ENCODE measurements at regions not wholly inside any gene's neighbourhood (a gene's known extent, or its start where the extent isn't known, plus 50 kb on each side); places are given as distances from the start of the nearest gene placed in this dataset.

DNA sequence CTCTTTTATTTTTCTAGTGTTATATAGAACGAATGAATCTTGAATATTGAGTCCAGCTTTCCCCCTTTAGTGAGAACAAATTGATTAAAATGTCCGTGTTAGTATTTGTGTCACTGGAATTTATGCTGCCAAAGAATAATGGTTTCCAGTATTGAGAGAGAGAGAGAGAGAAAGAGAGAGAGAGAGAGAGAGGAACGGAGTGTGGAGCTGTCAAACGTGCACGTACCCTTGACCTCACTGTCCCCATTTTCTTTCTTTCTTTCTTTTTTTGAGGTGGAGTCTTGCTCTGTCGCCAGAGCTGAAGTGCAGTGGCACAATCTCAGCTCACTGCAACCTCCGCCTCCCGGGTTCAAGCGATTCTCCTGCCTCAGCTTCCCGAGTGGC, 70.9 kb upstream of the GREM2 start (continued):
- TF ChIP-seq ELF4 (CRISPR knock-in tag; IDR thresholded peaks at IDR 0.05; ENCODE audit: low read depth) (no peak), TEAD1 (CRISPR knock-in tag; IDR thresholded peaks at IDR 0.05) (no peak)
- TF ChIP-seq, protein P1, sequence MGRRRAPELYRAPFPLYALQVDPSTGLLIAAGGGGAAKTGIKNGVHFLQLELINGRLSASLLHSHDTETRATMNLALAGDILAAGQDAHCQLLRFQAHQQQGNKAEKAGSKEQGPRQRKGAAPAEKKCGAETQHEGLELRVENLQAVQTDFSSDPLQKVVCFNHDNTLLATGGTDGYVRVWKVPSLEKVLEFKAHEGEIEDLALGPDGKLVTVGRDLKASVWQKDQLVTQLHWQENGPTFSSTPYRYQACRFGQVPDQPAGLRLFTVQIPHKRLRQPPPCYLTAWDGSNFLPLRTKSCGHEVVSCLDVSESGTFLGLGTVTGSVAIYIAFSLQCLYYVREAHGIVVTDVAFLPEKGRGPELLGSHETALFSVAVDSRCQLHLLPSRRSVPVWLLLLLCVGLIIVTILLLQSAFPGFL (CRISPR knock-in tag; IDR thresholded peaks at IDR 0.05; ENCODE audit: borderline replicate concordance), result no peak

DNA sequence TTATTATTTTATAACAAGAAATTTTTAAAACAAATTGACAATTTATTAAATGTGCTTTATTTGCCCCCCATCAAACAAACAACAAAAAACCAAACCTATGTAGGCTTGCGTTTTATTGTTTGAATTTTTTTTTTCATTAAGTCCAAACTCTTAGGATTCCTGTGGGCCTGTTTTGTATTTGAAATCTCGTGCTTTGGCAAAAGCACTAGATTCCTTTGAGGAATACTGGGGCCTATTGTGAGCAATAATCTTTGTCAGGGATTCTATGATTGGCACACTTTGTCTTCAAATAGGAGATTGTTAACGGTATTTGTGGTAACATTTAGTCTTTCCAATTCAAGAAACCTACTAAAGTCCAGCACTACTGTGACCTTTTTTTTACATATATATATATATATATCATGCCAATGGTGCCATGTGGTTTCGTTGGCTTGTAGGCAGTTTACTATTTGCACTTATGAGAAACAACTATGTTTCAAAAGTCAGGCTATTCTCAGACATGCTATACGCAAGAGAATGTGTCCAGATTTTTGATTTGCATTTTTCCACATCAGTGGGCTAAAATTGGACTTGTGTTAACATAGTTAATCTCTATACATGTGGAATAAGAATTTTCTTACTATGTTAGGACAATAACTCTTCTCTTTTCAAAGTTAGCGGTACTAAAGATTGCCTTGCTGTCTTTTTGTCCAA, 70.4 kb upstream of the GREM2 start:
- TF ChIP-seq ZNF416 (CRISPR knock-in tag; IDR thresholded peaks at IDR 0.05) (no peak), IRF2 (CRISPR knock-in tag; IDR thresholded peaks at IDR 0.05; ENCODE audit: borderline replicate concordance, low read depth) (no peak), TCF7 (CRISPR knock-in tag; IDR thresholded peaks at IDR 0.05; ENCODE audit: low read depth) (no peak), KAT7 (CRISPR knock-in tag; IDR thresholded peaks at IDR 0.05; ENCODE audit: borderline replicate concordance) (no peak), ZNF121 (CRISPR knock-in tag; IDR thresholded peaks at IDR 0.05) (no peak), NR2C2 (CRISPR knock-in tag; IDR thresholded peaks at IDR 0.05) (no peak), JAZF1 (CRISPR knock-in tag; IDR thresholded peaks at IDR 0.05) (no peak), NR1H2 (CRISPR knock-in tag; IDR thresholded peaks at IDR 0.05) (no peak), SP1 (CRISPR knock-in tag; conservative IDR thresholded peaks at IDR 0.05) (no peak), JUN (CRISPR knock-in tag; IDR thresholded peaks at IDR 0.05) (no peak), CBFB (CRISPR knock-in tag; IDR thresholded peaks at IDR 0.05; ENCODE audit: low read depth) (no peak)
- TF ChIP-seq, protein P2, sequence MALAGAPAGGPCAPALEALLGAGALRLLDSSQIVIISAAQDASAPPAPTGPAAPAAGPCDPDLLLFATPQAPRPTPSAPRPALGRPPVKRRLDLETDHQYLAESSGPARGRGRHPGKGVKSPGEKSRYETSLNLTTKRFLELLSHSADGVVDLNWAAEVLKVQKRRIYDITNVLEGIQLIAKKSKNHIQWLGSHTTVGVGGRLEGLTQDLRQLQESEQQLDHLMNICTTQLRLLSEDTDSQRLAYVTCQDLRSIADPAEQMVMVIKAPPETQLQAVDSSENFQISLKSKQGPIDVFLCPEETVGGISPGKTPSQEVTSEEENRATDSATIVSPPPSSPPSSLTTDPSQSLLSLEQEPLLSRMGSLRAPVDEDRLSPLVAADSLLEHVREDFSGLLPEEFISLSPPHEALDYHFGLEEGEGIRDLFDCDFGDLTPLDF (CRISPR knock-in tag; IDR thresholded peaks at IDR 0.05), result no peak
- TF ChIP-seq, protein P3, sequence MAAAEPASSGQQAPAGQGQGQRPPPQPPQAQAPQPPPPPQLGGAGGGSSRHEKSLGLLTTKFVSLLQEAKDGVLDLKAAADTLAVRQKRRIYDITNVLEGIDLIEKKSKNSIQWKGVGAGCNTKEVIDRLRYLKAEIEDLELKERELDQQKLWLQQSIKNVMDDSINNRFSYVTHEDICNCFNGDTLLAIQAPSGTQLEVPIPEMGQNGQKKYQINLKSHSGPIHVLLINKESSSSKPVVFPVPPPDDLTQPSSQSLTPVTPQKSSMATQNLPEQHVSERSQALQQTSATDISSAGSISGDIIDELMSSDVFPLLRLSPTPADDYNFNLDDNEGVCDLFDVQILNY (CRISPR knock-in tag; IDR thresholded peaks at IDR 0.05), result no peak
- TF ChIP-seq, protein P4, sequence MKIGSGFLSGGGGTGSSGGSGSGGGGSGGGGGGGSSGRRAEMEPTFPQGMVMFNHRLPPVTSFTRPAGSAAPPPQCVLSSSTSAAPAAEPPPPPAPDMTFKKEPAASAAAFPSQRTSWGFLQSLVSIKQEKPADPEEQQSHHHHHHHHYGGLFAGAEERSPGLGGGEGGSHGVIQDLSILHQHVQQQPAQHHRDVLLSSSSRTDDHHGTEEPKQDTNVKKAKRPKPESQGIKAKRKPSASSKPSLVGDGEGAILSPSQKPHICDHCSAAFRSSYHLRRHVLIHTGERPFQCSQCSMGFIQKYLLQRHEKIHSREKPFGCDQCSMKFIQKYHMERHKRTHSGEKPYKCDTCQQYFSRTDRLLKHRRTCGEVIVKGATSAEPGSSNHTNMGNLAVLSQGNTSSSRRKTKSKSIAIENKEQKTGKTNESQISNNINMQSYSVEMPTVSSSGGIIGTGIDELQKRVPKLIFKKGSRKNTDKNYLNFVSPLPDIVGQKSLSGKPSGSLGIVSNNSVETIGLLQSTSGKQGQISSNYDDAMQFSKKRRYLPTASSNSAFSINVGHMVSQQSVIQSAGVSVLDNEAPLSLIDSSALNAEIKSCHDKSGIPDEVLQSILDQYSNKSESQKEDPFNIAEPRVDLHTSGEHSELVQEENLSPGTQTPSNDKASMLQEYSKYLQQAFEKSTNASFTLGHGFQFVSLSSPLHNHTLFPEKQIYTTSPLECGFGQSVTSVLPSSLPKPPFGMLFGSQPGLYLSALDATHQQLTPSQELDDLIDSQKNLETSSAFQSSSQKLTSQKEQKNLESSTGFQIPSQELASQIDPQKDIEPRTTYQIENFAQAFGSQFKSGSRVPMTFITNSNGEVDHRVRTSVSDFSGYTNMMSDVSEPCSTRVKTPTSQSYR (CRISPR knock-in tag; IDR thresholded peaks at IDR 0.05), result no peak
- TF ChIP-seq, protein P5, sequence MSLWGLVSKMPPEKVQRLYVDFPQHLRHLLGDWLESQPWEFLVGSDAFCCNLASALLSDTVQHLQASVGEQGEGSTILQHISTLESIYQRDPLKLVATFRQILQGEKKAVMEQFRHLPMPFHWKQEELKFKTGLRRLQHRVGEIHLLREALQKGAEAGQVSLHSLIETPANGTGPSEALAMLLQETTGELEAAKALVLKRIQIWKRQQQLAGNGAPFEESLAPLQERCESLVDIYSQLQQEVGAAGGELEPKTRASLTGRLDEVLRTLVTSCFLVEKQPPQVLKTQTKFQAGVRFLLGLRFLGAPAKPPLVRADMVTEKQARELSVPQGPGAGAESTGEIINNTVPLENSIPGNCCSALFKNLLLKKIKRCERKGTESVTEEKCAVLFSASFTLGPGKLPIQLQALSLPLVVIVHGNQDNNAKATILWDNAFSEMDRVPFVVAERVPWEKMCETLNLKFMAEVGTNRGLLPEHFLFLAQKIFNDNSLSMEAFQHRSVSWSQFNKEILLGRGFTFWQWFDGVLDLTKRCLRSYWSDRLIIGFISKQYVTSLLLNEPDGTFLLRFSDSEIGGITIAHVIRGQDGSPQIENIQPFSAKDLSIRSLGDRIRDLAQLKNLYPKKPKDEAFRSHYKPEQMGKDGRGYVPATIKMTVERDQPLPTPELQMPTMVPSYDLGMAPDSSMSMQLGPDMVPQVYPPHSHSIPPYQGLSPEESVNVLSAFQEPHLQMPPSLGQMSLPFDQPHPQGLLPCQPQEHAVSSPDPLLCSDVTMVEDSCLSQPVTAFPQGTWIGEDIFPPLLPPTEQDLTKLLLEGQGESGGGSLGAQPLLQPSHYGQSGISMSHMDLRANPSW (CRISPR knock-in tag; conservative IDR thresholded peaks at IDR 0.05; ENCODE audit: low read depth), result no peak
- TF ChIP-seq, protein P6, sequence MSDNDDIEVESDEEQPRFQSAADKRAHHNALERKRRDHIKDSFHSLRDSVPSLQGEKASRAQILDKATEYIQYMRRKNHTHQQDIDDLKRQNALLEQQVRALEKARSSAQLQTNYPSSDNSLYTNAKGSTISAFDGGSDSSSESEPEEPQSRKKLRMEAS (CRISPR knock-in tag; IDR thresholded peaks at IDR 0.05), result no peak
- TF ChIP-seq, protein P7, sequence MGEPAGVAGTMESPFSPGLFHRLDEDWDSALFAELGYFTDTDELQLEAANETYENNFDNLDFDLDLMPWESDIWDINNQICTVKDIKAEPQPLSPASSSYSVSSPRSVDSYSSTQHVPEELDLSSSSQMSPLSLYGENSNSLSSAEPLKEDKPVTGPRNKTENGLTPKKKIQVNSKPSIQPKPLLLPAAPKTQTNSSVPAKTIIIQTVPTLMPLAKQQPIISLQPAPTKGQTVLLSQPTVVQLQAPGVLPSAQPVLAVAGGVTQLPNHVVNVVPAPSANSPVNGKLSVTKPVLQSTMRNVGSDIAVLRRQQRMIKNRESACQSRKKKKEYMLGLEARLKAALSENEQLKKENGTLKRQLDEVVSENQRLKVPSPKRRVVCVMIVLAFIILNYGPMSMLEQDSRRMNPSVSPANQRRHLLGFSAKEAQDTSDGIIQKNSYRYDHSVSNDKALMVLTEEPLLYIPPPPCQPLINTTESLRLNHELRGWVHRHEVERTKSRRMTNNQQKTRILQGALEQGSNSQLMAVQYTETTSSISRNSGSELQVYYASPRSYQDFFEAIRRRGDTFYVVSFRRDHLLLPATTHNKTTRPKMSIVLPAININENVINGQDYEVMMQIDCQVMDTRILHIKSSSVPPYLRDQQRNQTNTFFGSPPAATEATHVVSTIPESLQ (CRISPR knock-in tag; IDR thresholded peaks at IDR 0.05), result no peak
- TF ChIP-seq, protein P8, sequence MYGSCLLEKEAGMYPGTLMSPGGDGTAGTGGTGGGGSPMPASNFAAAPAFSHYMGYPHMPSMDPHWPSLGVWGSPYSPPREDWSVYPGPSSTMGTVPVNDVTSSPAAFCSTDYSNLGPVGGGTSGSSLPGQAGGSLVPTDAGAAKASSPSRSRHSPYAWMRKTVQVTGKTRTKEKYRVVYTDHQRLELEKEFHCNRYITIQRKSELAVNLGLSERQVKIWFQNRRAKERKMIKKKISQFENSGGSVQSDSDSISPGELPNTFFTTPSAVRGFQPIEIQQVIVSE (CRISPR knock-in tag; IDR thresholded peaks at IDR 0.05; ENCODE audit: borderline replicate concordance), result no peak
- peaks cover 13% of the 10 kb centered on the region; the same call in 1 of the 2 replicates for H3K9me3 Mint-ChIP-seq
- no peak for ATAC-seq

More for the DNA sequence above, 70.4 kb upstream of the GREM2 start:
- Mint-ChIP-seq H3K4me1 (no peaks in the 10 kb centered on the region), H3K36me3 (no peaks in the 10 kb centered on the region), H3K4me3 (no peak overlapping the region), H3K27ac (no peak overlapping the region), H3K27me3 (ENCODE audit: low read depth) (no peaks in the 10 kb centered on the region)
- ChIA-PET CTCF (interaction anchor here (1.0 kb wide), 1 partner anchor 71 kb away, joined by 3 read pairs; the partner anchor contains the start of gene GREM2), POLR2A (no interaction called here)
- no peak for DNase-seq (ENCODE audit: low spot score)

All from WTC11 (cell line).